ENCODE measurements at regions not wholly inside any gene's neighbourhood (a gene's known extent, or its start where the extent isn't known, plus 50 kb on each side); places are given as distances from the start of the nearest gene placed in this dataset.

- Mint-ChIP-seq H3K9me3 (ENCODE audit: low read depth) (no peaks in the 10 kb centered on the region), H3K27me3 (ENCODE audit: low read depth) (no peaks in the 10 kb centered on the region), H3K36me3 (ENCODE audit: low read depth) (no peaks in the 10 kb centered on the region), H3K27ac (ENCODE audit: unreplicated experiment) (no peak overlapping the region), H3K4me1 (ENCODE audit: low read depth) (peaks cover 34% of the 10 kb centered on the region), H3K4me3 (ENCODE audit: unreplicated experiment) (no peak overlapping the region)
- no peak for TF ChIP-seq CTCF (IDR thresholded peaks at IDR 0.05)
- DNase-seq (ENCODE audit: low spot score) = no peak
Measured at GRCh38 chr6:150766201-150766997, 99.1 kb upstream of the MTHFD1L start.

GRCh38 chr6:150767161-150767560 lies 98.3 kb upstream of the MTHFD1L start:
- no peak for TF ChIP-seq CTCF (IDR thresholded peaks at IDR 0.05)
- Mint-ChIP-seq H3K27ac (ENCODE audit: unreplicated experiment) (no peak overlapping the region), H3K4me1 (ENCODE audit: low read depth) (peaks cover 30% of the 10 kb centered on the region), H3K36me3 (ENCODE audit: low read depth) (no peaks in the 10 kb centered on the region), H3K9me3 (ENCODE audit: low read depth) (no peaks in the 10 kb centered on the region), H3K4me3 (ENCODE audit: unreplicated experiment) (no peak overlapping the region), H3K27me3 (ENCODE audit: low read depth) (no peaks in the 10 kb centered on the region)
- DNase-seq (ENCODE audit: low spot score) = no peak

GRCh38 chr6:150767571-150768018 lies 97.9 kb upstream of the MTHFD1L start:
- Mint-ChIP-seq H3K27me3 (ENCODE audit: low read depth) (no peaks in the 10 kb centered on the region), H3K9me3 (ENCODE audit: low read depth) (no peaks in the 10 kb centered on the region), H3K4me1 (ENCODE audit: low read depth) (peaks cover 30% of the 10 kb centered on the region), H3K4me3 (ENCODE audit: unreplicated experiment) (no peak overlapping the region), H3K27ac (ENCODE audit: unreplicated experiment) (peak overlapping the region; percentile 64), H3K36me3 (ENCODE audit: low read depth) (no peaks in the 10 kb centered on the region)
- peak; percentile 13 for TF ChIP-seq CTCF (IDR thresholded peaks at IDR 0.05)
- DNase-seq (ENCODE audit: low spot score) = no peak

GRCh38 chr6:150770637-150771036 lies 94.9 kb upstream of the MTHFD1L start:
- Mint-ChIP-seq H3K27ac (ENCODE audit: unreplicated experiment) (no peak overlapping the region), H3K27me3 (ENCODE audit: low read depth) (no peaks in the 10 kb centered on the region), H3K4me3 (ENCODE audit: unreplicated experiment) (no peak overlapping the region), H3K9me3 (ENCODE audit: low read depth) (peaks cover 8% of the 10 kb centered on the region), H3K36me3 (ENCODE audit: low read depth) (peaks cover 2% of the 10 kb centered on the region), H3K4me1 (ENCODE audit: low read depth) (peaks cover 30% of the 10 kb centered on the region)
- no peak for DNase-seq (ENCODE audit: low spot score)
- no peak for TF ChIP-seq CTCF (IDR thresholded peaks at IDR 0.05)

- peaks cover 4% of the 10 kb centered on the region for H3K36me3 Mint-ChIP-seq (ENCODE audit: low read depth)
- no peak overlapping the region for H3K4me3 Mint-ChIP-seq (ENCODE audit: unreplicated experiment)
- peaks cover 4% of the 10 kb centered on the region for H3K4me1 Mint-ChIP-seq (ENCODE audit: low read depth)
- no peak for TF ChIP-seq CTCF (IDR thresholded peaks at IDR 0.05)
- H3K9me3 Mint-ChIP-seq (ENCODE audit: low read depth) = peaks cover 8% of the 10 kb centered on the region
- no peak overlapping the region for H3K27ac Mint-ChIP-seq (ENCODE audit: unreplicated experiment)
- no peaks in the 10 kb centered on the region for H3K27me3 Mint-ChIP-seq (ENCODE audit: low read depth)
- no peak for DNase-seq (ENCODE audit: low spot score)
Measured at GRCh38 chr6:150773969-150774368, 91.5 kb upstream of the MTHFD1L start.
